ENCODE measurements at regions not wholly inside any gene's neighbourhood (a gene's known extent, or its start where the extent isn't known, plus 50 kb on each side); places are given as distances from the start of the nearest gene placed in this dataset.
A peak's percentile ranks its signal among the peaks of the same experiment; 100 is the strongest.

DNA sequence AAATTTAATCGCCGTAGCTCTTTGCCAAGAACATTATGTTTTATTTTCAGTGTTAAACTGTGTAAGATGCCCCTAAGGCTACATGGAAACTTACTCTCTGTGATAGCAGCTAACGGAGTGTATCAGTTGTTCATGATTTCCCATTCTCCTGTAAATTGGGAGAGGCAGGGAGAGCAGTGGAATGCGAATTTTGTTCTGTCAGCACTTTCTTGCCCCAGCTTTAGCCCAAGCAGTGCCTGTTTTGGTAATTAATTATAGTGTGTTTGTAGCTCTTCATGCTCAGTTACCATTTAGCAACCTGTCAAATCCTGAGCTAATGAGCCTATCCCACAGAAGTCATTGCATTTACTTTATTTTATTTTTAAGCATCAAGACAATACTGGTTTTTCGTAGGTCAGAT, 475.1 kb upstream of the RBFOX1 start:
- Mint-ChIP-seq H3K4me1 (no peaks in the 10 kb centered on the region), H3K27ac (no peak overlapping the region), H3K9me3 (peaks cover 7 to 24% of the 10 kb centered on the region in 2 donors), H3K27me3 (no peaks in the 10 kb centered on the region), H3K4me3 (no peak overlapping the region)
- ATAC-seq = no peak
- DNase-seq = no peak

- DNase-seq = no peak
- H3K9me3 Mint-ChIP-seq = peaks cover 7 to 26% of the 10 kb centered on the region in 2 donors
- H3K27ac Mint-ChIP-seq = no peak overlapping the region
- no peak overlapping the region for H3K4me3 Mint-ChIP-seq
- ATAC-seq = no peak
- H3K27me3 Mint-ChIP-seq = no peaks in the 10 kb centered on the region
- no peaks in the 10 kb centered on the region for H3K4me1 Mint-ChIP-seq
Observed at GRCh38 chr16:6856578-6856977, 476.1 kb upstream of the RBFOX1 start.

GRCh38 chr16:6853565-6853964, 479.1 kb upstream of the RBFOX1 start:
- no peaks in the 10 kb centered on the region for H3K27me3 Mint-ChIP-seq
- no peak overlapping the region for H3K4me3 Mint-ChIP-seq
- DNase-seq = no peak
- H3K27ac Mint-ChIP-seq = no peak overlapping the region
- H3K4me1 Mint-ChIP-seq = no peaks in the 10 kb centered on the region
- H3K9me3 Mint-ChIP-seq = peaks cover 12 to 26% of the 10 kb centered on the region in 2 donors
- ATAC-seq = no peak

- no peaks in the 10 kb centered on the region for H3K27me3 Mint-ChIP-seq
- no peak overlapping the region for H3K4me3 Mint-ChIP-seq
- no peaks in the 10 kb centered on the region for H3K4me1 Mint-ChIP-seq
- H3K9me3 Mint-ChIP-seq = peaks cover 12 to 32% of the 10 kb centered on the region in 2 donors
- ATAC-seq (no peak), DNase-seq (no peak)
- no peak overlapping the region for H3K27ac Mint-ChIP-seq
Observed at GRCh38 chr16:6852643-6853225, 479.9 kb upstream of the RBFOX1 start.

DNA sequence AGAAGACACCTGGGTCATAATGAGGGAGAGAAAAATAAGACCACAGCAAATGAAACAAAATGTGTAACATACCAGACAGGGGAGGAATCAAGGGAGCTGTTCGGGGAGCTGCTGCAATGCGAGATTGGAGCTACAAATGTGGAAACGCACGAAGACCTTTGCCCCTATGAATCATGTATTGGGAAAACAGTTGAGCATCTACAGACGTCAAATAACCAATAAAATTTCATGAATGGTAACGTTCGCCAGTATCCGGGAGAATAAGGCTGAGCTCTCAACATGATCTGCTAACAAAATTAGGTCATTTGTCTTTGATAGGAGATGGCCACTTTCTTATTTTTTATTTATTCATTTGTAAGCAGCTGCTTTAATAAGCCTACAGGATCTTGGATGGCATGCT, 486.2 kb upstream of the RBFOX1 start:
- DNase-seq (no peak), ATAC-seq (no peak)
- Mint-ChIP-seq H3K27ac (no peak overlapping the region), H3K27me3 (no peaks in the 10 kb centered on the region), H3K4me3 (no peak overlapping the region), H3K9me3 (peaks cover 14 to 54% of the 10 kb centered on the region in 2 donors), H3K4me1 (no peaks in the 10 kb centered on the region)

GRCh38 chr16:6841392-6841791, 491.3 kb upstream of the RBFOX1 start:
- ATAC-seq (no peak), DNase-seq (no peak)
- peaks cover 13 to 45% of the 10 kb centered on the region in 2 donors for H3K9me3 Mint-ChIP-seq
- no peak overlapping the region for H3K27ac Mint-ChIP-seq
- no peaks in the 10 kb centered on the region for H3K4me1 Mint-ChIP-seq
- no peak overlapping the region for H3K4me3 Mint-ChIP-seq
- H3K27me3 Mint-ChIP-seq = no peaks in the 10 kb centered on the region

DNA sequence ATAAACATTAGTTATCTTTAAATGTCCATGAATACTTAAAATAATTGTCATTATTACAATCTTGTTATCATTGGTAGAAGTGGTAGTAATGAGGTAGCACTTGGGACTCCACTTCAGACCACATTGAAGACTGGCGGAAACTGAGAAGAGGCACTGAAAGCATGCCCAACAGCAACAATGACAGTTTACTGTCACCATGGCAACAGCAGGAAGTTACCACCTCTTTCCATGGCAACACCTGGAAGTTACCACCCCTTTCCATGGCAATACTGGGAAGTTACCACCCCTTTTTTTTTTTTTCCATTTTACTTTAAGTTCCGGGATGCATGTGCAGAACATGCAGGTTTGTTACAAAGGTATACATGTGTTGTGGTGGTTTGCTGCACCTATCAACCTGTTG, 494.9 kb upstream of the RBFOX1 start:
- Mint-ChIP-seq H3K4me3 (no peak overlapping the region), H3K9me3 (peaks cover 11 to 25% of the 10 kb centered on the region in 2 donors), H3K4me1 (no peaks in the 10 kb centered on the region), H3K27me3 (no peaks in the 10 kb centered on the region), H3K27ac (no peak overlapping the region)
- DNase-seq = no peak
- no peak for ATAC-seq

DNA sequence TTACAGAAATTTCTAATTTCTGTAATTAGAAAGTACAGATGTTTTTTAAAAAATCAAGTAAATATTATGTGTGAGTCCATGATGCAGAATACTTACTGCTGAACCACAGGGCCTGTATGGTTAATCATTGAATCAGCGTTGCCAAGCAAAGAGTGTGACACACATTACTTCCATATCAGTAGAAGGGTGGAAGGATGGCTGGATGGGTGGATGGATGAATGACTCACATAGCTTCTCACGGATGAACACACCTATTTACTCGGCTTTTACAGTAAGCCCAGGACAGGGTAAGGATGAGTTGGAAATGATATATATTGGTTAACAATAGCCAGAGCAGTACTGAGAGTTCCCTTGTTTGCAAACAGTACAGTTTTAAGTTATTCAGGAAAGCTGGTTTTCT, 495.9 kb upstream of the RBFOX1 start:
- H3K27me3 Mint-ChIP-seq = no peaks in the 10 kb centered on the region
- no peaks in the 10 kb centered on the region for H3K4me1 Mint-ChIP-seq
- H3K4me3 Mint-ChIP-seq = no peak overlapping the region
- ATAC-seq = no peak
- peaks cover 11 to 23% of the 10 kb centered on the region in 2 donors for H3K9me3 Mint-ChIP-seq
- DNase-seq = no peak
- H3K27ac Mint-ChIP-seq = no peak overlapping the region

DNA sequence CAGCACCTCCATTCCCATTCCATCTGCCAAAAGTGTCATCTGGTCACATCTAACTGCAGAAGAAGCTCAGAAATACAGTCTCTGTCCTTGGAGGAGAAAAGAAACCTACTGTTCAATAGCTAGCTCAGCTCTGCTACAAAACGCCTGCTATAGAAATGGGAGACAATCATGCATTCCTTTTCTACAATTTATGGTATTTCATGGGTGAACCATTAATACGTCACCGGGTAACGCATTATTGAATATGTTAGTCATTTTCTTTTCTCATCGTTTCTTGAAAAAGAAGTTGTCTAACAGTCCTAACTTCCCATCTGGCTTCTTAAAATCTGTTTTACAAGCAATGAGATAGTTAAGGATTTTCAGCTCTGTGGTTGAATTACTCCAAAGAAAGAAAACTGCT, 496.7 kb upstream of the RBFOX1 start:
- DNase-seq (no peak), ATAC-seq (no peak)
- H3K4me1 Mint-ChIP-seq = no peaks in the 10 kb centered on the region
- H3K4me3 Mint-ChIP-seq = no peak overlapping the region
- no peak overlapping the region for H3K27ac Mint-ChIP-seq
- H3K9me3 Mint-ChIP-seq = peaks cover 11 to 23% of the 10 kb centered on the region in 2 donors
- H3K27me3 Mint-ChIP-seq = no peaks in the 10 kb centered on the region

DNA sequence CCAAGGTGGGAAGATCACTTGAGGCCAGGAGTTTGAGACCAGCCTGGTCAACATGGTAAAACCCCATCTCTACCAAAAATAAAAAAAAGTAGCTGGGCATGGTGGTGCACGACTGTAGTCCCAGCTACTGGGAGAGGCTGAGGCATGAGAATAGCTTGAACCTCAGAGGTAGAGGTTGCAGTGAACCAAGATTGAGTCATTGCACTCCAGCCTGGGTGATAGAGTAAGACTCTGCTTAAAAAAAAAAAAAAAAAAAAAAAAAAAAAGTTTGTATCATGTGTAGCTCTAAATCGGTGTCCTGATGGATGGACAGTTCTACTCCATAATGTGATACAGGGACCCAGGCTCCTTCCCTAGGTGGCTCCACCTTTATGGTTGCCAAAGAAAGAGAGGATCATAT, 497.1 kb upstream of the RBFOX1 start:
- no peak overlapping the region for H3K27ac Mint-ChIP-seq
- H3K27me3 Mint-ChIP-seq = no peaks in the 10 kb centered on the region
- ATAC-seq (no peak), DNase-seq (no peak)
- peaks cover 11 to 23% of the 10 kb centered on the region in 2 donors for H3K9me3 Mint-ChIP-seq
- H3K4me3 Mint-ChIP-seq = no peak overlapping the region
- H3K4me1 Mint-ChIP-seq = no peaks in the 10 kb centered on the region

DNA sequence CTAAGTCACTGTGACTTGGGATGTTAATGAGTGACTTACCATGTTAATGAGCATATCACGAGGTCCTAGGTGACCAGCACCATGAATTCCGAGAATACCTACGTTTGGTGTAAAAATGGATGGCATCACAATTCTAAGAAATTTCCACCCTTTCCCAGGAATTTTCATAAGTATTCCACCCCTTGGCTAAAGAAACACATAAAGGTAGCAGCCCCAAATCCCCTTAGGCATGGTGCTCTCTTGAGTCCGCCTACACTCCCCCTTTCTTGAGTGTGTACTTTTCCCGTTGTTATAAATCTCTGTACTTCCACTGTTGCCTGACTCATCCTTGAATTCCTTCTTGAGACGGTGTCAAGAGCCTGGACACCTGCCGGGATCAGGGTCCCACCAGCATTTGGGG, 504.0 kb upstream of the RBFOX1 start:
- no peak for ATAC-seq

GRCh38 chr16:6827931-6828330, 504.7 kb upstream of the RBFOX1 start:
- Mint-ChIP-seq H3K4me3 (no peak overlapping the region), H3K9me3 (peaks cover 16 to 17% of the 10 kb centered on the region in 2 donors), H3K27me3 (no peaks in the 10 kb centered on the region), H3K4me1 (no peaks in the 10 kb centered on the region), H3K27ac (no peak overlapping the region)
- DNase-seq (no peak), ATAC-seq (no peak)

More for the DNA sequence above, 504.0 kb upstream of the RBFOX1 start:
- Mint-ChIP-seq H3K9me3 (peaks cover 17 to 22% of the 10 kb centered on the region in 2 donors), H3K4me3 (no peak overlapping the region), H3K4me1 (no peaks in the 10 kb centered on the region), H3K27ac (no peak overlapping the region), H3K27me3 (no peaks in the 10 kb centered on the region)
- no peak for DNase-seq

- no peaks in the 10 kb centered on the region for H3K4me1 Mint-ChIP-seq
- H3K27ac Mint-ChIP-seq = no peak overlapping the region
- no peak overlapping the region for H3K4me3 Mint-ChIP-seq
- DNase-seq (no peak), ATAC-seq (no peak)
- H3K27me3 Mint-ChIP-seq = no peaks in the 10 kb centered on the region
- H3K9me3 Mint-ChIP-seq = peaks cover 16 to 17% of the 10 kb centered on the region in 2 donors
Observed at GRCh38 chr16:6827267-6827666, 505.4 kb upstream of the RBFOX1 start.

GRCh38 chr16:6822041-6822440, 510.6 kb upstream of the RBFOX1 start:
- no peak for DNase-seq
- peak overlapping the region in 1 of 2 donors; percentile 27 for H3K27ac Mint-ChIP-seq
- H3K4me1 Mint-ChIP-seq = no peaks in the 10 kb centered on the region
- H3K4me3 Mint-ChIP-seq = no peak overlapping the region
- no peaks in the 10 kb centered on the region for H3K27me3 Mint-ChIP-seq
- peaks cover 21 to 22% of the 10 kb centered on the region in 2 donors for H3K9me3 Mint-ChIP-seq
- no peak for ATAC-seq

GRCh38 chr16:6804461-6804860, 528.2 kb upstream of the RBFOX1 start:
- Mint-ChIP-seq H3K4me3 (no peak overlapping the region), H3K9me3 (peaks cover 0 to 27% of the 10 kb centered on the region in 2 donors), H3K27me3 (no peaks in the 10 kb centered on the region), H3K27ac (no peak overlapping the region), H3K4me1 (no peaks in the 10 kb centered on the region)
- DNase-seq (no peak), ATAC-seq (no peak)

DNA sequence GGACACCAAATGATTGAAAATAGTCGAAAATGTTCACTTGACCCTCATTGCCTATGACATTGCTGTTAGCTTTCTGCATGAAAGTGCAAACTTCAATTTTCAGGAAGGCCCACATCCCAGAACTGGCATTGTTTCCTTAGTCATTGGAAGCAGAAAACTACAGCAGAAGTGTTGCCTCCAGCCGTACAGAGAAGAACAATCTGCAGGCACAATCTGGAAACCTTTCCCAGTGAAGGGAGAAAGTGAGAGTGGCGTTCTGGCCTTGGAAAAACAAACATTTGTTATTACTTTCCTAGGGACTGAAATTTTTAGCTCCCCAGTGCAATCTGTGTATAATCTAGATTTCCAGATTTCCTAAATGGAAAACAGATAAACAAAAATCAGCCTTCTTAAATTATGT, 529.5 kb upstream of the RBFOX1 start:
- no peak for ATAC-seq
- Mint-ChIP-seq H3K4me3 (no peak overlapping the region), H3K9me3 (peaks cover 2 to 27% of the 10 kb centered on the region in 2 donors)

DNA sequence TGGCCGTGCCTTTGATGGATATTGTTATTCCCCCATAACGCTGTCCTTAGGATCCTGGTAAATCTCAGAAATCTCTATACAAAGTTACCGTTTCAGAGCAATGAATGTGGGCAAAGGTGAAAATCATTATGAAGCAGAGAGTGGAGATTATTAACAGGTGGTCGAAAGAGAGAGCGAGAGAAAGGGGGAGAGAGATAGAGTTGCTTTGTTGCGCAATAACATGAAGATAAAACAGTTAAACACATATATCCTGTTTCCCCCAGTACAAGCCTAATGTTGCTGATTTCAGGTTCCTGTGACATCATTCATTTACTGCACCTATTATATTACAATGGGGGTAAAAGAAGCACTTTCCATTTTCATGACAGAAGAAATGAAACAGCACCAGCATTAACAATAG, 535.4 kb upstream of the RBFOX1 start:
- no peak for DNase-seq
- H3K27me3 Mint-ChIP-seq = no peaks in the 10 kb centered on the region
- no peak overlapping the region for H3K4me3 Mint-ChIP-seq
- H3K9me3 Mint-ChIP-seq = peaks cover 16 to 29% of the 10 kb centered on the region in 2 donors
- ATAC-seq = no peak
- no peak overlapping the region for H3K27ac Mint-ChIP-seq
- H3K4me1 Mint-ChIP-seq = no peaks in the 10 kb centered on the region

More for the DNA sequence above, 529.5 kb upstream of the RBFOX1 start:
- H3K27ac Mint-ChIP-seq = no peak overlapping the region
- DNase-seq = no peak
- H3K4me1 Mint-ChIP-seq = no peaks in the 10 kb centered on the region
- H3K27me3 Mint-ChIP-seq = no peaks in the 10 kb centered on the region
